ES-I3 (cell line): ENCODE measurements at regions not wholly inside any gene's neighbourhood (a gene's known extent, or its start where the extent isn't known, plus 50 kb on each side); places are given as distances from the start of the nearest gene placed in this dataset.

Experiments used
- H3K36me3 ChIP-seq: 2 replicates; pipeline ENCODE4 v1.6.1; 2013; ENCODE audit warnings: mild to moderate bottlenecking, low read length, control low read depth, moderate library complexity; ENCODE audit not compliant: insufficient read depth
- H3K4me1 ChIP-seq: 2 replicates; pipeline ENCODE4 v1.6.1; 2013; ENCODE audit warnings: mild to moderate bottlenecking, control low read depth, low read length; ENCODE audit not compliant: insufficient read depth
- H3K9ac ChIP-seq: 2 replicates; pipeline ENCODE4 v1.6.1; 2013; ENCODE audit warnings: low read depth, mild to moderate bottlenecking, low read length, moderate library complexity
- H3K9me3 ChIP-seq: 2 replicates; pipeline ENCODE4 v1.6.1; 2013; ENCODE audit warnings: mild to moderate bottlenecking, low read length, moderate library complexity; ENCODE audit not compliant: control insufficient read depth, insufficient read depth

- Histone ChIP-seq H3K9ac (no peak overlapping the region), H3K36me3 (no peaks in the 10 kb centered on the region), H3K9me3 (peaks cover 8% of the 10 kb centered on the region), H3K4me1 (no peaks in the 10 kb centered on the region)
Measured at GRCh38 chr3:127107491-127108375, 85.2 kb upstream of the PRR23E start.

GRCh38 chr3:127108796-127109195 lies 84.1 kb upstream of the PRR23E start:
- peaks cover 11% of the 10 kb centered on the region for H3K9me3 ChIP-seq
- no peak overlapping the region for H3K9ac ChIP-seq
- no peaks in the 10 kb centered on the region for H3K4me1 ChIP-seq
- no peaks in the 10 kb centered on the region; the same call in 1 of the 2 replicates for H3K36me3 ChIP-seq

DNA sequence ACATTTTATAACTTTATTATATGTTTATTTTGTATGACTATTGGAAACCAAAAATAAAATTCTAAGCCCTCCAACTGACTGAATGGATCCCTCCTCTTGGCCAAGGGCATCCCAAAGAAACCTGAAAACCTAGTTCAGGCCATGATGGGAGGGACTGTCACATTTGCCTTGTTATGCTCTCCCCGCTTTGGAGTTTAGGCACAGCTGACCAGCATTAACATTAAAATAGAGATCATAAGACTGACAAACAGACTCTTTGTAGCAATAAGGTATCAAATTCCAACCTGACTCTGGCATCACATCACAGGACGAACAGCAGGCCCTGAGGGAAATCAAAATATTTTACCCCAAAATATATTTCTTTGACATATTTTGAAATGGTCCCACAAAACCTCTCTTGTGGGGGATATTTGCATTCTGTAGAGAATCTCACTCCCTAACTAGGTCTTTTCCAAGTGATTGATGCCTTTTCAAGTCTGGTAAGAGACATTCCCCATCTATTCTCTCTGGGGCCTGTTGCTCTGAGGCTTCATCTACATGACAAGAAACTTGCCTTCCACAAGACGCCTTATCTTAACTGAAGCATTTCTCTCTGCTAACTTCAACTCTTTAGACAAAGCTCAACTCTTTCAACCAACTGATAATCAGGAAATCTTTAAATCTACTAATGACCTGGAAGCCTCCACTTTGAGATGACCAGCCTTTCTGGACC lies 81.8 kb upstream of the PRR23E start:
- H3K4me1 ChIP-seq: no peaks in the 10 kb centered on the region
- no peak overlapping the region for H3K9ac ChIP-seq
- peaks cover 11% of the 10 kb centered on the region for H3K9me3 ChIP-seq
- no peaks in the 10 kb centered on the region; the same call in 1 of the 2 replicates for H3K36me3 ChIP-seq

DNA sequence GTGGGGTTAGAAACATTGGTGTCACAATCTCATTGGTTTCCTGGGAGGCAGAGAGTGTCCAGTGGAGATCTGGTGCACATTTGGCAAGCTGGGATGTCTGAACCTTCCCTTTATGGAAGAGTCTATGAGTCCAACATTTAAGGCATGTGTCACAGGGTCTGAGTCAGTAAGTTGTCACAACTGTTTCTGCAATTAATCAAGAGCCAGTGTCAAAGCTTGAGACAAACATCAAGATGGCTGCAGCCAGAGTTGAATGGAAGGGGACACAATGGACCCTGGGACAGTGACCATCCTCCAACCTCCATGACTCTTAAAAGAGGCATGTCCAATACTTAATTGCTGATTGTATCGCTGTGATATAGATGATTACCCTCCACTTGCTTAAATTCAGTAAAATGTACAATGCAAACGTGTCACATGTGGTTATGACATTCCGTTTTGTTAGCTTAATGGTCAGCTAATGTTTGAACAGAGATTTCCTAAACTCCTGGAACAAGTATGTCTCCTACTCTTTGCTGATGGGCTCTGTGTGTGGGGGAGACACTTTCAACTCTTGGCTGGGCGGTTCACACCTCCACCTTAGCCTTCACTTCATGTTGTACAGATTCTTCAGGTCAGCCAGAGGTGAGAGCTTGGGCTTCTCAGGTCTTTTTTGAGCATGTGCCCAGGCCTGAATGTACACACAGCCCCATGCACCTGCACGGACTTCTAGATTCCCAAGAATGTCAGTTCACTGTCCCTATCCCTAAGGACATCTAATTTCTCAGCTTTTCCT lies 79.9 kb upstream of the PRR23E start:
- H3K9me3 ChIP-seq: peaks cover 11% of the 10 kb centered on the region

DNA sequence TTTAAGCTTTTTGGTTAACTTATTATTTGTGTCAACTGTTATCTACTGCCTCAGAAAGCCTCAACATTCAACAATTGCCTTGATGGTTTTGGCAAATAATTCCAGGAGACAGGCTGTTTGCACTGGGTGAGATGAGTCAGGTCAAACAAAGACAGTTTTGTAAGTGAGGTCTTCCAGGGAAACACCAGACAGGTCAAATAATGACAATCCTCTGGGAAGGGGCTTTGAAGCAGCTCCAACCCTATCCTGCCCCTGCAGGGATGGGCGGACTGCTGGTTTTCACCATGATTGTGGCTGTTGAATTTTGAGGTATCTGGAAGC lies 79.4 kb upstream of the PRR23E start:
- peaks cover 11% of the 10 kb centered on the region for H3K9me3 ChIP-seq
- no peaks in the 10 kb centered on the region; the same call in 1 of the 2 replicates for H3K36me3 ChIP-seq
- H3K9ac ChIP-seq: no peak overlapping the region
- H3K4me1 ChIP-seq: no peaks in the 10 kb centered on the region

More for the DNA sequence above, 79.9 kb upstream of the PRR23E start:
- H3K4me1 ChIP-seq: no peaks in the 10 kb centered on the region
- no peaks in the 10 kb centered on the region; the same call in 1 of the 2 replicates for H3K36me3 ChIP-seq
- no peak overlapping the region for H3K9ac ChIP-seq

DNA sequence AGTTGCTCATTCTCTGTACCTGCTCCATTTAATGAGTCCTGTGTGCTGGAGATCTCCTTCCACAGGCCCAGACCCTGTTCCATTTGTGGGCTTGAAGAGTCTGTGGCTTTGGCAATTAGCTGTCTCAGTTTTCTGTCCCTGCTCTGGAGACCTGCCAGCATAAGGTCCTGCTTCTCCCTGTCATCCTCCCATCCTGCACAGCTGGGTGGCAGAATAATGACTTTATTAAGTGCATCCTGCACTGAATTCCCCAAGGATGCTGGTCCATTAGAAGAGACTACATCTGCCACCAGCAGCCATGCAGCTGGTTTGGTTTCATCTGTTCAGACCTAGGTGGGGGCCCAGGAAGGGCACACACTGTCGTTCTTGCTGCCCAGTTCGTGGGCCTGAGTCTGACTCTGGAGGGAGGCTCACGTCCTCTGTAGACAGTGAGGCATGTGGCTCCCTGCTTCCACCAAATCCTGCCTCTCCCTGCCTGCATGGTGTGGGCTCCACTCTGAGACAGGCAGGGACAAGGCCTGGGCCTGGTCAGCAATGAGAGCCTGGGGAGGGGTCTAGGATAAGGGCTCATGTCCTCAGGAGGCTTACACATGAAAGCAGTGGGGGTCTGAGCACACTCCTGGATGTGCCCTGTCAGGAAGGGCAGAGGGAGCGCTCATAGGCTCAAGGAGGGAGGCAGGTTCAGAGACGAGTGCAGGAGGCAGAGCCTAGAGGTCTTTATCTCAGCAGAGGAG lies 78.4 kb upstream of the PRR23E start:
- Histone ChIP-seq H3K9me3 (peaks cover 11% of the 10 kb centered on the region), H3K9ac (no peak overlapping the region), H3K36me3 (no peaks in the 10 kb centered on the region; the same call in 1 of the 2 replicates), H3K4me1 (no peaks in the 10 kb centered on the region)

DNA sequence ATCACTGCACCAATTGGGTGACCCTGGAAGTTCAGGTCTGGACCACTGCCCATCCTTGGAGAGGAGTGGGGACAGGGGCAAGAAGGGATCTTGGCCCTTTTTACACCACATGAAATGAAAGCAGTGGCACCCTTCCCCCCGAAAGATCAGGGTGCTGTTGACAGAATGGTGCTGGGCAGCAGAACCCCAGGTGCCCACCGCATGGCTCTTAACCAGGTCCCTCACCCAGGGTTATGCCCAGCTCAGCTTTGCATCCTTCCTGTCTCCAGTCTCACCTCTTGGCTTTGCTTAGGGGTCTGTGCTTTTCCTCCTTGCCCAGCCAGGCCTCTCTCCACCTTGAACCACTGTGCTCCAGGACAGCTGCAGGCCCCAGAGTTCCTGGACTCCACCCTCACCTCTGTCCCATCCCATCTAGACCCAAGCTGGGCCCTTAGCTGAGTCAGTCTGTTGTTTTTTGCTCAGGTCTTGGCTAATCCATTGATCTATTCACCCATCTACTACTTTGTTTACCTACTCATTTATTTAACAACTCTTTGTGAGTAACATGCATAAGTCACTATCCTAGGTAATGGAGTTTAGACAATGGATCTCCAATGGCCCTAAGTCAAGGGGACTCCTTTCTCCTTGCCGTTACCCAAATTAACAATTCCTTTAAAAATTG lies 77.1 kb upstream of the PRR23E start:
- H3K9ac ChIP-seq: no peak overlapping the region
- H3K36me3 ChIP-seq: no peaks in the 10 kb centered on the region; the same call in 1 of the 2 replicates
- no peaks in the 10 kb centered on the region for H3K4me1 ChIP-seq
- H3K9me3 ChIP-seq: peaks cover 11% of the 10 kb centered on the region

DNA sequence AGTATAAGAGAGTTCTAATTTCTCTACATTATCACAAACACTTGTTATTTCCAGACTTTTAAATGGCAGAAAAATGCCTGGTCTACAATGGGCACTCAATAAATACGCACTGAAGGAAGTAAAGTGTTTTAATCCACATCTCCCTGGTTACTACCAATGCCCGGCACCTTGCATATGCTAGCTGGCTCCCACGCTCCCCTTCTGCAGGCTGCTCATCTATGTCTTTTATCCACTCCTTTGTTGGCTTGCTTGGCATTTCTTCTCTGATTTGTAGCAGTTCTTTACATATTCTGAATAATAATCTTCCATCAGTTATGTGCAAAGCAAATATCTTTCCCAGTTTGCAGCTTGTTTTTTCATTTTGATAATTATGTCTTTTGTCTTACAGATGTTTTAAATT lies 74.6 kb upstream of the PRR23E start:
- Histone ChIP-seq H3K9me3 (no peaks in the 10 kb centered on the region), H3K9ac (no peak overlapping the region), H3K36me3 (no peaks in the 10 kb centered on the region), H3K4me1 (no peaks in the 10 kb centered on the region)

DNA sequence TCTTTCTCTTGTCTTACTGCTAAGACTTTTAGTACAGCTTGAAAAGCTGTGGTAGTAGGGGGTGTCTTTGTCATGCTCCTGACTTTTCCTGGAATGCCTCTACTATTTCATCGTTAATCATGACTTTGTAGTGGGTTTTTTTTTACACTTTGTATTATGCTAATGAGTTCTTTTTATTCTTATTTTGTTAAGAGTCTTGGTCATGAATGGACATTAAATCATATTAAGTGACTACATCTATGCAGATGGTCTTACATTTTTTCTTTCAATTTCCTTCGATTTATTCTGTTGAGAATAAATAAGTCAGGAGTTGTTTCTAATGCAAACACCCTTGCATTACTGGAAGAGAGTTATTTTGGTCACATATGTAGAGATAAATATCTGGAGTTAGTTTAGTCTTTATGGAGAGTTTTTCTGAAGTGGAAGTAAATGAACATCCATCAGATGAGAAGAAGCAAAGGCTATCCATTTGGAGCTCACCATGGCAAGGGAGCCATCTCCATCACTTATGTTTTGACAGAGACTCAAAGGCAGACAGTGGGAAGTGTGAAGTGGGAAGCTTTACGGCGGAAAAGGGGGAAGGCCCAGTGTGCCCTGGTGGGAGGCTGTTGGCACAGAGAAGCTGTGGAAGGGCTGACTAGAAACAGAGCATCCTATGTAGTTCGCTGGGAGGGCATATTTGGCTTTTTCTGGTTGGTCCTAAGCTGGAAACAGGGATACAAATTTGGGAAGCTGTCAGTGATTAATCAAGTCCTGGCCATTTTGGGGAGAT lies 73.1 kb upstream of the PRR23E start:
- H3K9me3 ChIP-seq: no peaks in the 10 kb centered on the region
- H3K4me1 ChIP-seq: no peaks in the 10 kb centered on the region
- no peak overlapping the region for H3K9ac ChIP-seq
- no peaks in the 10 kb centered on the region for H3K36me3 ChIP-seq

DNA sequence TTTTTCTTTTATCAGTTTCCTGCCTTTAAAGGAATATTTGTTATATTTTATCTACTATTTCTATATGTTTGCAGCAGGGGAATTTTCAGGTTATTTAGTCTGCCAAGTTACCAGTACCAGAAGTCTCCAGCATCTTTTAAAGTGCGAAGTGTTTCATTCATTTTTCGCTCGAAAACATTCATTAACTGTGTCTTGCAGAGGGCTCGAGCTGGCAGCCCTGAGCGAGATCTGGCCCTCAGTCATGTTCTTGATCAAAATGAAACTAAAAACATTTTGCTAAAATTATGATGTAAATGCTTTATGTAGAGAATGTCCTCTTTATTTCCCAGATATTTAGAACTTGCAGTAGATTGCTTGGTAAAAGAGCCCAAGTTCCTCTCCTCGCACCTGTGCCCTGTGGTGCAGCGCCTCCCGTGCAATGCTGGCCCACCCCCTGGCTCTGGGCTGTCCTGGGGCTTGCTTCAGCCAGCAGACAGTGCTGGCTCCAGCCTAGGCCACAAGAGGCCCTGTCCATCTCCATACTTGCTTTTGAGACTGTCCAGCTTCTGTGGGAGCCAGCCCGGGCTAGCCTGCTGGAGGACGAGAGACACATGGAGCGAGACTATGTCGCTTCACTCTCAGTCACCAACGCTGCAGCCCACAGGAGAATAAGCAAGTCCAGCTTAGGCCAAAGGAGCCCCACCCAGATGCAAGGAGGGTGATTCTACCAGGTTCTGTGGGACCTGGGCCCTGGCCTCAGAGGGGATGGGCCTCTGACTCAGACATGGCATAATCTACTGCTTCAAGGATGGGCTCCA lies 71.9 kb upstream of the PRR23E start:
- H3K9me3 ChIP-seq: no peaks in the 10 kb centered on the region
- no peaks in the 10 kb centered on the region for H3K4me1 ChIP-seq
- no peak overlapping the region for H3K9ac ChIP-seq
- no peaks in the 10 kb centered on the region for H3K36me3 ChIP-seq

DNA sequence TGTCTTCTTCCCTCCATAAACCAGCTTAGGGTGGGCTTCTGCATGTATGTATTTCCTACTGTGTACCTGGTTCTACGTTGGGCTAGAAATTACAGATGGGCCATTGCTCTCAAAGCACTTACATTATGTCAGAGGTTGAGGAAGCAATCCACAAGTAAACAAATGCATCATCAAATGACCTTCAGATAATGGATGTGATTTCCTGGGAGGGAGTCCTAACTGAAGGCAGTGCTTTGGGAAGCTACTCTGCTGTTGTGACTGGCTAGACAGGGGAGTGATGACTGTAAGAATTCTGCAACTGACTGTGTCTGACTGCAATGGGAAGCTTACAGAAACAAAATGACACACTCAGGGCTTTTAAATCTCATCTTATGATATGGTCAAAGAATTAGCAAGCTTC lies 71.0 kb upstream of the PRR23E start:
- Histone ChIP-seq H3K36me3 (no peaks in the 10 kb centered on the region), H3K9me3 (no peaks in the 10 kb centered on the region), H3K4me1 (no peaks in the 10 kb centered on the region), H3K9ac (no peak overlapping the region)

DNA sequence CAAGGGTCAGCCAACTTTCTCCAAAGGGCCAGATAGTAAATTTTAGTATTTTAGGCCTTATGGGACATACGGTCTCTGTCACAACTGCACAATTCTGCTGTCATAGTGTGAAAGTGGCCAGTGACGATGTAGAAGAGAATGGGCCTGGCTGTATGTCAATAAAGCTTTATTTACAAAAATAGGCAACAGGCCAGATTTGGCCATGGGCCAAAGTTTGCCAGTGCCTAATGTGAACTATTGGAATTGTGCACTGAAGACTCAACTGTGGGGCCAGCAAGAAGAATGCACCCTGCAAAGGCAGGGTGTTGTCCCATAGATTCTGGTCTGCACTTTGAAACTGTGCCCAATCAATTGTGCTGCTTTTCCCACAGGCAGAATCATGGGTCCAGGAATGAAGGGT lies 69.4 kb upstream of the PRR23E start:
- Histone ChIP-seq H3K36me3 (no peaks in the 10 kb centered on the region), H3K9ac (no peak overlapping the region), H3K9me3 (no peaks in the 10 kb centered on the region), H3K4me1 (no peaks in the 10 kb centered on the region)
